HEK293T (cell line): ENCODE measurements at regions not wholly inside any gene's neighbourhood (a gene's known extent, or its start where the extent isn't known, plus 50 kb on each side); places are given as distances from the start of the nearest gene placed in this dataset.

Experiments
- BHLHE40 ChIP-seq: fragments of 450-650 bp; IDR thresholded peaks from 2 replicates; pipeline ENCODE4 v1.6.1; 2016; ENCODE audit warnings: mild to moderate bottlenecking, moderate library complexity, borderline replicate concordance
- CTBP1 ChIP-seq: fragments of 450-650 bp; IDR thresholded peaks from 2 replicates; pipeline ENCODE4 v1.6.1; 2016; ENCODE audit warnings: borderline replicate concordance
- ELF4 ChIP-seq: fragments of 450-650 bp; IDR thresholded peaks from 2 replicates; pipeline ENCODE4 v1.6.1; 2017; ENCODE audit warnings: antibody characterized with exemption
- FOXK2 ChIP-seq: fragments of 450-650 bp; IDR thresholded peaks from 2 replicates; pipeline ENCODE4 v1.6.1; 2016; ENCODE audit warnings: mild to moderate bottlenecking
- FOXM1 ChIP-seq: fragments of 450-650 bp; IDR thresholded peaks from 2 replicates; pipeline ENCODE4 v1.6.1; 2017; ENCODE audit warnings: mild to moderate bottlenecking, borderline replicate concordance
- L3MBTL2 ChIP-seq: fragments of 450-650 bp; conservative IDR thresholded peaks from 2 replicates; pipeline ENCODE4 v1.6.1; 2016; ENCODE audit warnings: mild to moderate bottlenecking
- LEF1 ChIP-seq: fragments of 450-650 bp; IDR thresholded peaks from 2 replicates; pipeline ENCODE4 v1.6.1; 2017; ENCODE audit warnings: mild to moderate bottlenecking, borderline replicate concordance
- NFRKB ChIP-seq: fragments of 450-650 bp; IDR thresholded peaks from 2 replicates; pipeline ENCODE4 v1.6.1; 2016; ENCODE audit warnings: mild to moderate bottlenecking, moderate library complexity
- SP1 ChIP-seq: fragments of 450-650 bp; IDR thresholded peaks from 2 replicates; pipeline ENCODE4 v1.6.1; 2017

DNA sequence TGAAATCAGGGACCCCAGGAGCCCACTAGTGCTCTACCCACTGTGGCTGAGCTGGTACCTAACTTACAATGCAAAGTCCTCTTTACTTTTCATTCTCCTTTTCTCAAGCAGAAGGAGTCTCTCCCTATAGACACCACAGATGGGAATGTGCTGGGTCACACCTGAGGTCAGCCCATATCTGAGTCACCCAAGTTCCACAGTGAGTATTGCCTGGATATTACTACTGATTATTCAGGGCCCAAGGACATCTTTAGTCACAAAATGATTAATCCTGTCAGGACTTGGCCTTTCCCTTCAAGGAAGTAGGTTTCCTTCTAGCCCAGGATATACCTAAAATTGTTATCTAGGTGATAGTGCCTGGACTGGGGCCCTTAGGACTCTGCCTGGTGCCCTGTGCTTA is 1305.2 kb downstream of the SI start:
- TF ChIP-seq CTBP1 = no peak
- TF ChIP-seq NFRKB = no peak
- TF ChIP-seq FOXK2 = no peak
- no peak for TF ChIP-seq L3MBTL2
- no peak for TF ChIP-seq SP1
- TF ChIP-seq FOXM1 = no peak
- TF ChIP-seq LEF1 = no peak
- TF ChIP-seq ELF4 = no peak
- no peak for TF ChIP-seq BHLHE40
